ENCODE measurements at regions not wholly inside any gene's neighbourhood (a gene's known extent, or its start where the extent isn't known, plus 50 kb on each side); places are given as distances from the start of the nearest gene placed in this dataset.

GRCh38 chr5:1704266-1704665, 95.4 kb downstream of the MRPL36 start:
- TF ChIP-seq POLR2AphosphoS5 (IDR thresholded peaks at IDR 0.05), result no peak
- TF ChIP-seq CTCF (IDR thresholded peaks at IDR 0.05 in 8 of 11, conservative IDR thresholded peaks at IDR 0.05 in 3 of 11), result no peak
- TF ChIP-seq POLR2A (IDR thresholded peaks at IDR 0.05), result no peak
- Histone ChIP-seq H3K4me3 (no peak overlapping the region), H3K36me3 (no peaks in the 10 kb centered on the region), H3K27me3 (replicated peaks in 1 of 7) (peaks cover 0 to 89% (median 20%) of the 10 kb centered on the region in 7 donors), H3K9me3 (no peaks in the 10 kb centered on the region), H3K4me1 (no peaks in the 10 kb centered on the region), H3K27ac (no peak overlapping the region)
- DNase-seq, result no peak
- intact Hi-C loops (cut with DNase I; ENCODE audit: low total_unique reads), result no loop called here
- WGBS, 5 donors, result 86 to 90% (median 87%) methylated on average over 12 to 13 of the region's 13 CpGs

GRCh38 chr5:1703352-1704050, 96.1 kb downstream of the MRPL36 start:
- DNase-seq, result no peak
- no peaks in the 10 kb centered on the region for H3K9me3 ChIP-seq
- H3K27ac ChIP-seq, result no peak overlapping the region
- WGBS, 5 donors, result 80 to 91% (median 86%) methylated on average over 12 to 21 of the region's 21 CpGs
- no peak for TF ChIP-seq POLR2A (IDR thresholded peaks at IDR 0.05)
- TF ChIP-seq CTCF (IDR thresholded peaks at IDR 0.05 in 8 of 11, conservative IDR thresholded peaks at IDR 0.05 in 3 of 11), result no peak
- TF ChIP-seq POLR2AphosphoS5 (IDR thresholded peaks at IDR 0.05), result no peak
- peaks cover 0 to 85% (median 12%) of the 10 kb centered on the region in 7 donors for H3K27me3 ChIP-seq (replicated peaks in 1 of 7)
- H3K36me3 ChIP-seq, result no peaks in the 10 kb centered on the region
- intact Hi-C loops (cut with DNase I; ENCODE audit: low total_unique reads), result no loop called here
- H3K4me3 ChIP-seq, result no peak overlapping the region
- no peaks in the 10 kb centered on the region for H3K4me1 ChIP-seq

DNA sequence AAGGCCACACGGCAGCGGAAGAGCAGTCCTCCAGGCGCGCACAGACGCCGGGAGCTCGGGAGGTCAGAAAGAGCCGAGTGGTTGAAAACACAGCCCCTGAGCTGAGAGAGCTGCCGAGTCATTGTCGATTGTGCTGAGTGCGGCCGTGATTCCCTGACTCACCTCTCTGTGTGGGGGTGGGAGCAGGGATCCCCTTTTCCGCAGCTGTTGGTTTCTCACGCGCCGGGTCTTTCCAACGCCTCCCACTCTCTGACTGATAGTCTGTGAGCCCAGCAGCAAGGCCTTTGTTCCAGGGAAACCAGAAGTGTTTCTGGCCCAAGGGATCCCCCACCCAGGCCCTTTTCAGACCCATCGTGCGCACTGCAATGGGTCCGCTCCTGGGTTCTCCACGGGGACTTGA, 97.3 kb downstream of the MRPL36 start:
- DNase-seq, result no peak
- H3K9me3 ChIP-seq, result no peaks in the 10 kb centered on the region
- no peaks in the 10 kb centered on the region for H3K36me3 ChIP-seq
- H3K4me1 ChIP-seq, result no peaks in the 10 kb centered on the region
- H3K27ac ChIP-seq, result no peak overlapping the region
- TF ChIP-seq CTCF (IDR thresholded peaks at IDR 0.05 in 8 of 11, conservative IDR thresholded peaks at IDR 0.05 in 3 of 11) (no peak), POLR2AphosphoS5 (IDR thresholded peaks at IDR 0.05) (no peak), POLR2A (IDR thresholded peaks at IDR 0.05) (no peak)
- 70 to 83% (median 75%) methylated on average over 21 of the region's 21 CpGs for WGBS, 5 donors
- intact Hi-C loops (cut with DNase I; ENCODE audit: low total_unique reads), result no loop called here
- H3K4me3 ChIP-seq, result no peak overlapping the region
- H3K27me3 ChIP-seq (replicated peaks in 1 of 7), result peaks cover 0 to 78% (median 4%) of the 10 kb centered on the region in 7 donors

- Histone ChIP-seq H3K4me1 (no peaks in the 10 kb centered on the region), H3K36me3 (no peaks in the 10 kb centered on the region), H3K4me3 (no peak overlapping the region), H3K9me3 (no peaks in the 10 kb centered on the region), H3K27me3 (replicated peaks in 1 of 7) (peaks cover 0 to 74% (median 2%) of the 10 kb centered on the region in 7 donors), H3K27ac (no peak overlapping the region)
- intact Hi-C loops (cut with DNase I; ENCODE audit: low total_unique reads), result no loop called here
- no peak for DNase-seq
- TF ChIP-seq POLR2A (IDR thresholded peaks at IDR 0.05), result no peak
- TF ChIP-seq CTCF (IDR thresholded peaks at IDR 0.05 in 8 of 11, conservative IDR thresholded peaks at IDR 0.05 in 3 of 11), result no peak
- no peak for TF ChIP-seq POLR2AphosphoS5 (IDR thresholded peaks at IDR 0.05)
- 82 to 90% (median 84%) methylated on average over 22 of the region's 22 CpGs for WGBS, 5 donors
Measured at GRCh38 chr5:1701884-1702283, 97.8 kb downstream of the MRPL36 start.

All from spleen (tissue), 11 donors.